OCI-LY7 (cell line): ENCODE measurements at regions not wholly inside any gene's neighbourhood (a gene's known extent, or its start where the extent isn't known, plus 50 kb on each side); places are given as distances from the start of the nearest gene placed in this dataset.

Experiments used
- BruUV-seq: library from RNA; stranded (reverse); fragments of 400-500 nt; replicated peaks from 2 replicates; lab custom pipeline; 2021; lab: Mats Ljungman, UMichigan
- CTCF ChIA-PET: fragments of 300-600 bp; sonication (Branson Sonifier 250); formaldehyde crosslinking; loops from one replicate; lab custom pipeline; 2022; ENCODE audit warnings: antibody characterized with exemption; ENCODE audit not compliant: unreplicated experiment; lab: Charles Lee
- POLR2A ChIA-PET: fragments of 300-600 bp; sonication (Branson Sonifier 250); formaldehyde crosslinking; loops from one replicate; lab custom pipeline; 2022; ENCODE audit warnings: antibody characterized with exemption; lab: Charles Lee
- DNase-seq: peaks from one replicate; pipeline ENCODE4 v3.0.0-alpha.2; 2015; ENCODE audit warnings: low spot score
- H2AFZ ChIP-seq: fragments of 200-600 bp; sonication (generic), shearing (Covaris generic); 2 replicates; pipeline ENCODE4 v1.6.1; 2014; ENCODE audit warnings: mild to moderate bottlenecking, antibody characterized with exemption, low read length, moderate library complexity
- H3K27ac ChIP-seq: fragments of 200-600 bp; sonication (generic); 2 replicates; pipeline ENCODE4 v1.5.1; 2014; ENCODE audit warnings: mixed run types, low read depth, mild to moderate bottlenecking, moderate library complexity, low read length, inconsistent platforms; ENCODE audit not compliant: poor library complexity, severe bottlenecking
- H3K36me3 ChIP-seq: fragments of 200-600 bp; sonication (generic); 2 replicates; pipeline ENCODE4 v1.6.1; 2014; ENCODE audit warnings: mild to moderate bottlenecking, antibody characterized with exemption, low read length, moderate library complexity, mixed read lengths; ENCODE audit not compliant: insufficient read depth
- H3K4me1 ChIP-seq: fragments of 200-600 bp; sonication (generic); 2 replicates; pipeline ENCODE4 v1.5.1; 2014; ENCODE audit warnings: mild to moderate bottlenecking, low read length; ENCODE audit not compliant: insufficient read depth, poor library complexity, severe bottlenecking
- H3K4me2 ChIP-seq: fragments of 200-600 bp; sonication (generic); 2 replicates; pipeline ENCODE4 v1.6.1; 2014; ENCODE audit warnings: mild to moderate bottlenecking, low read length
- H3K4me3 ChIP-seq: fragments of 200-600 bp; sonication (generic); 2 replicates; pipeline ENCODE4 v1.5.1; 2014; ENCODE audit warnings: mild to moderate bottlenecking, low read depth, low read length; ENCODE audit not compliant: poor library complexity, severe bottlenecking
- H3K79me2 ChIP-seq: fragments of 200-600 bp; sonication (generic); 2 replicates; pipeline ENCODE4 v1.6.1; 2016; ENCODE audit warnings: low read depth, mild to moderate bottlenecking, low read length, moderate library complexity, mixed read lengths; ENCODE audit not compliant: insufficient read depth
- H3K9me2 ChIP-seq: fragments of 200-600 bp; sonication (generic); 2 replicates; pipeline ENCODE4 v1.6.1; 2016; ENCODE audit warnings: mild to moderate bottlenecking, low read length, mixed read lengths; ENCODE audit not compliant: insufficient read depth
- H3K9me3 ChIP-seq: fragments of 200-600 bp; sonication (generic); 2 replicates; pipeline ENCODE4 v1.6.1; 2014; ENCODE audit warnings: mild to moderate bottlenecking, mixed run types, low read length, mixed read lengths
- H4K20me1 ChIP-seq: fragments of 200-600 bp; sonication (generic); 2 replicates; pipeline ENCODE4 v1.6.1; 2014; ENCODE audit warnings: mild to moderate bottlenecking, antibody characterized with exemption, low read length, moderate library complexity, mixed read lengths; ENCODE audit not compliant: insufficient read depth
- CTCF ChIP-seq: fragments of 200-600 bp; sonication (generic); conservative IDR thresholded peaks from 2 replicates; pipeline ENCODE4 v1.5.1; 2014; ENCODE audit warnings: mild to moderate bottlenecking, antibody characterized with exemption, low read length, moderate library complexity, mixed read lengths
- EZH2phosphoT487 ChIP-seq: fragments of 200-600 bp; sonication (generic); IDR thresholded peaks from 2 replicates; pipeline ENCODE4 v1.6.1; 2018; ENCODE audit warnings: low read depth, borderline replicate concordance, mild to moderate bottlenecking, mixed run types, antibody characterized with exemption, low read length, moderate library complexity, mixed read lengths
- intact Hi-C: fragments of 100-400 bp; cut with micrococcal nuclease; formaldehyde crosslinking; loops from one replicate; pipeline ENCODE4 v1.10.0; 2022; ENCODE audit not compliant: unreplicated experiment

DNA sequence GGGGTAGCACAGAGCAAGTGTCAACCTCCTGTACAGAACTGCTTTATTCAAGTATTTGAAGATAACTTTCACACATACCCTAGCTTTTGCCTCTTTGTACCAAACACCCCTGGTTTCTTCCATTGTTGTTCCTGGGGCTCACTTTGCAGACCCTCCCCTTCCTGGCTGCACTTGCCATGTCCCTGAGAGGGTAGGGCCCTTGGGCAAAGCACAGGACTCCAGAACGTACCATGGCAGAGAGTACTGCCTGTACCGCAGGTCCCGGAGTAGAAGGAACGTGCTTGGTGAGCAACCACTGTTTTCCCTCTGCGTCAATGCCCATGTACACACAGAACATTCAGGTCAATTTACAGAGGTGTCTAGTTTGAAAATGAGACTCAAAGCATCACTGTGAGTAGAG, 290.4 kb downstream of the EN1 start:
- CTCF ChIA-PET = no interaction called here
- no TSS peak for BruUV-seq
- intact Hi-C loops = no loop called here
- Histone ChIP-seq H3K79me2 (no peaks in the 10 kb centered on the region), H3K9me3 (no peaks in the 10 kb centered on the region), H3K4me2 (no peak overlapping the region), H3K27ac (no peak overlapping the region), H3K4me3 (no peak overlapping the region), H3K4me1 (no peaks in the 10 kb centered on the region), H4K20me1 (no peaks in the 10 kb centered on the region), H3K36me3 (no peaks in the 10 kb centered on the region), H2AFZ (no peak overlapping the region), H3K9me2 (no peaks in the 10 kb centered on the region)
- POLR2A ChIA-PET = interaction anchor here (0.8 kb wide), 1 partner anchor 22 kb away, joined by 3 read pairs; no protein-coding TSS in a partner anchor
- DNase-seq = no peak
- TF ChIP-seq CTCF (no peak), EZH2phosphoT487 (no peak)

DNA sequence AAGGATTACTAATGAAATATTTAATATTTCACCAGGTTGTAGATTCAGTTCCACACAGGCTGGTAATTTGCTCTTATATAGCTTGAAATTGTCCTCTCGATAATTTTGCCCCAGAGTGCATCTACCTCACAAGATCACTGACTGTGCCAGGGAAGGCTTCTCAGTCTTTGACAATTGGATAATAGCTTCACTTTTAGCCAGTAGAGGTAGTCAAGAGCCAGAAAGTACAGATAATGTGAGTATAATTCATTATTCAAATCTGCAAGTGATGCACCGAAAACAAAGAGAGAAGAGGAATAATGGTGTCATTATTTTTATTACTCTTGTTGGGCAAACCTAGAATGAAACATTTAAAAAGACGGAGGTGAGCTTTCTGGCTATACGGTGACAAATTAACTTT, 292.8 kb downstream of the EN1 start:
- no peaks in the 10 kb centered on the region for H3K9me3 ChIP-seq
- BruUV-seq = no TSS peak
- CTCF ChIA-PET = no interaction called here
- no peaks in the 10 kb centered on the region for H4K20me1 ChIP-seq
- POLR2A ChIA-PET = no interaction called here
- no peak overlapping the region for H3K4me3 ChIP-seq
- no peaks in the 10 kb centered on the region for H3K79me2 ChIP-seq
- H2AFZ ChIP-seq = no peak overlapping the region
- no peak for TF ChIP-seq EZH2phosphoT487
- peak; percentile 28; the same call in 1 of the 2 replicates for TF ChIP-seq CTCF
- H3K9me2 ChIP-seq = no peaks in the 10 kb centered on the region
- no peak overlapping the region for H3K4me2 ChIP-seq
- H3K27ac ChIP-seq = no peak overlapping the region
- intact Hi-C loops = no loop called here
- no peak for DNase-seq
- no peaks in the 10 kb centered on the region for H3K4me1 ChIP-seq
- no peaks in the 10 kb centered on the region for H3K36me3 ChIP-seq

DNA sequence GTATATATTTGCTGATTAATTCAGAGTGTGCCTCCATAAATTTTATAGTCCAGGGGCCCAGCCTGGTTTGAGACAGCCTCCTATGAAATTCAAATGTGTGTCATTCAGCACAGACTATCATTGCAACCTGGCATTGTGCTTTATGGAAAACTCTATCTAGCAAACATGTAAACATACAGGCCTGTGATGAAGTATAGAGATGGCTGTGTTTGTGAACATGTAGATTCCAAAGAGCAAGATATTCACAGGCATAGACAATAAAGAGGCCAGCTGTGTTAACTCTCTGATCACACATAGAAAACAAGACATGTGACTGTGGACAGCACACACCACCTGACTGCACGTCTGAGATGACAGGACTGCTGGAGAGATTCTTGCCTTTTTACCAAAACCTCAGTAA, 297.9 kb downstream of the EN1 start:
- no TSS peak for BruUV-seq
- Histone ChIP-seq H3K4me2 (no peak overlapping the region), H3K4me3 (no peak overlapping the region), H3K36me3 (no peaks in the 10 kb centered on the region), H3K27ac (no peak overlapping the region), H3K9me3 (no peaks in the 10 kb centered on the region), H2AFZ (no peak overlapping the region), H3K4me1 (no peaks in the 10 kb centered on the region), H4K20me1 (no peaks in the 10 kb centered on the region), H3K9me2 (no peaks in the 10 kb centered on the region), H3K79me2 (no peaks in the 10 kb centered on the region)
- intact Hi-C loops = no loop called here
- no peak for DNase-seq
- ChIA-PET CTCF (interaction anchor here (0.6 to 0.9 kb wide), 2 partner anchors 70 to 628 kb away, joined by 4 to 11 read pairs; no protein-coding TSS in a partner anchor), POLR2A (interaction anchor here (0.6 kb wide), 1 partner anchor 1858 kb away, joined by 3 read pairs; no protein-coding TSS in a partner anchor)
- no peak for TF ChIP-seq EZH2phosphoT487
